ENCODE measurements at regions not wholly inside any gene's neighbourhood (a gene's known extent, or its start where the extent isn't known, plus 50 kb on each side); places are given as distances from the start of the nearest gene placed in this dataset.
"Not testable (repeated sequence)": the region's sequence is repeated elsewhere in the genome, so short reads cannot be mapped to it uniquely, and the experiment has no call there.

- intact Hi-C loops (cut with micrococcal nuclease); DNase-seq; ATAC-seq: not testable (repeated sequence)
Observed at GRCh38 chr6:71360556-71361335, 72.1 kb downstream of the OGFRL1 start.

GRCh38 chr6:71364889-71365542 is 76.4 kb downstream of the OGFRL1 start:
- intact Hi-C loops (cut with micrococcal nuclease): no loop called here
- ATAC-seq (peak; percentile 58), DNase-seq (no peak)

- intact Hi-C loops (cut with micrococcal nuclease): no loop called here
- DNase-seq (no peak), ATAC-seq (no peak)
Observed at GRCh38 chr6:71367756-71368155, 79.1 kb downstream of the OGFRL1 start.

- DNase-seq (no peak), ATAC-seq (no peak)
- intact Hi-C loops (cut with micrococcal nuclease): no loop called here
Observed at GRCh38 chr6:71368284-71368683, 79.7 kb downstream of the OGFRL1 start.

GRCh38 chr6:71371559-71371958 is 82.9 kb downstream of the OGFRL1 start:
- DNase-seq: no peak
- no peak for ATAC-seq
- intact Hi-C loops (cut with micrococcal nuclease): no loop called here

- DNase-seq: no peak
- no peak for ATAC-seq
- intact Hi-C loops (cut with micrococcal nuclease): no loop called here
Observed at GRCh38 chr6:71373943-71374342, 85.3 kb downstream of the OGFRL1 start.

GRCh38 chr6:71375676-71376075 is 87.1 kb downstream of the OGFRL1 start:
- ATAC-seq: peak; percentile 25
- intact Hi-C loops (cut with micrococcal nuclease): no loop called here
- DNase-seq: no peak

GRCh38 chr6:71376830-71377229 is 88.2 kb downstream of the OGFRL1 start:
- ATAC-seq (no peak), DNase-seq (no peak)
- intact Hi-C loops (cut with micrococcal nuclease): no loop called here

GRCh38 chr6:71383476-71383875 is 94.9 kb downstream of the OGFRL1 start:
- intact Hi-C loops (cut with micrococcal nuclease): no loop called here
- DNase-seq (no peak), ATAC-seq (peak; percentile 36)

GRCh38 chr6:71383901-71384489 is 95.4 kb downstream of the OGFRL1 start:
- no peak for ATAC-seq
- intact Hi-C loops (cut with micrococcal nuclease): loop anchor here (2.0 kb wide), 1 partner anchor 127 kb away; no protein-coding TSS in a partner anchor
- no peak for DNase-seq

GRCh38 chr6:71385111-71385822 is 96.7 kb downstream of the OGFRL1 start:
- DNase-seq (no peak), ATAC-seq (no peak)

GRCh38 chr6:71386215-71386614 is 97.6 kb downstream of the OGFRL1 start:
- ATAC-seq (no peak), DNase-seq (no peak)
- intact Hi-C loops (cut with micrococcal nuclease): no loop called here

More at GRCh38 chr6:71385111-71385822, 96.7 kb downstream of the OGFRL1 start:
- intact Hi-C loops (cut with micrococcal nuclease): loop anchor here (2.0 kb wide), 1 partner anchor 126 kb away; no protein-coding TSS in a partner anchor

GRCh38 chr6:71387179-71387578 is 98.6 kb downstream of the OGFRL1 start:
- DNase-seq (no peak), ATAC-seq (peak; percentile 15)
- intact Hi-C loops (cut with micrococcal nuclease): no loop called here

- ATAC-seq (peak; percentile 26), DNase-seq (no peak)
- intact Hi-C loops (cut with micrococcal nuclease): no loop called here
Observed at GRCh38 chr6:71388068-71388744, 99.6 kb downstream of the OGFRL1 start.

GRCh38 chr6:71388856-71389527 is 100.4 kb downstream of the OGFRL1 start:
- DNase-seq: no peak
- no peak for ATAC-seq
- intact Hi-C loops (cut with micrococcal nuclease): no loop called here

GRCh38 chr6:71391126-71391525 is 102.5 kb downstream of the OGFRL1 start:
- intact Hi-C loops (cut with micrococcal nuclease): no loop called here
- ATAC-seq (no peak), DNase-seq (no peak)

- intact Hi-C loops (cut with micrococcal nuclease): no loop called here
- no peak for DNase-seq
- ATAC-seq: no peak
Observed at GRCh38 chr6:71392276-71392675, 103.7 kb downstream of the OGFRL1 start.

- intact Hi-C loops (cut with micrococcal nuclease): no loop called here
- DNase-seq (no peak), ATAC-seq (peak; percentile 75)
Observed at GRCh38 chr6:71393471-71393870, 104.9 kb downstream of the OGFRL1 start.

Data from left ventricle myocardium superior (tissue), 1 donor.